Mesenchymal stem cell (in vitro differentiated cells and primary cell): ENCODE measurements at regions not wholly inside any gene's neighbourhood (a gene's known extent, or its start where the extent isn't known, plus 50 kb on each side); places are given as distances from the start of the nearest gene placed in this dataset.

Experiments used
- DNase-seq: peaks from one replicate; pipeline ENCODE4 v3.0.0-alpha.2; 2013
- H2AFZ ChIP-seq: one replicate; pipeline ENCODE4 v1.6.1; 2013; ENCODE audit warnings: low read depth, mild to moderate bottlenecking, control low read depth, inconsistent platforms, low read length, moderate library complexity
- H2AK5ac ChIP-seq: 2 replicates; pipeline ENCODE4 v1.6.1; 2013; ENCODE audit warnings: low read length, moderate library complexity, mild to moderate bottlenecking, inconsistent platforms; ENCODE audit not compliant: severe bottlenecking
- H2BK120ac ChIP-seq: one replicate; pipeline ENCODE4 v1.6.1; 2013; ENCODE audit warnings: low read depth, mild to moderate bottlenecking, inconsistent platforms, low read length, moderate library complexity
- H2BK12ac ChIP-seq, 2 experiments: one replicate each; pipeline ENCODE4 v1.6.1; 2013; ENCODE audit warnings: inconsistent platforms in 2 of 2, low read length in 2 of 2, mild to moderate bottlenecking in 2 of 2, moderate library complexity in 2 of 2, control low read depth in 1 of 2
- H2BK15ac ChIP-seq: one replicate; pipeline ENCODE4 v1.6.1; 2013; ENCODE audit warnings: mild to moderate bottlenecking, low read depth, inconsistent platforms; ENCODE audit not compliant: poor library complexity, severe bottlenecking
- H2BK5ac ChIP-seq: 2 replicates; pipeline ENCODE4 v1.6.1; 2013; ENCODE audit warnings: low read depth, mild to moderate bottlenecking, low read length, control low read depth, inconsistent platforms; ENCODE audit not compliant: poor library complexity, severe bottlenecking
- H3K14ac ChIP-seq, 2 experiments: one replicate each; pipeline ENCODE4 v1.6.1; 2013; ENCODE audit warnings: inconsistent platforms in 2 of 2, low read length in 2 of 2, control low read depth in 1 of 2, mild to moderate bottlenecking in 1 of 2, moderate library complexity in 1 of 2
- H3K18ac ChIP-seq, 2 experiments: one replicate each; pipeline ENCODE4 v1.6.1; 2013; ENCODE audit warnings: inconsistent platforms in 2 of 2, low read length in 2 of 2, control low read depth in 1 of 2, low read depth in 1 of 2, mild to moderate bottlenecking in 1 of 2
- H3K23ac ChIP-seq, 2 experiments: one replicate each; pipeline ENCODE4 v1.6.1; 2013; ENCODE audit warnings: inconsistent platforms in 2 of 2, low read length in 2 of 2, mild to moderate bottlenecking in 2 of 2, moderate library complexity in 2 of 2, control low read depth in 1 of 2
- H3K27ac ChIP-seq: 2 replicates; pipeline ENCODE4 v1.5.1; 2013; ENCODE audit warnings: mild to moderate bottlenecking, moderate library complexity, low read length, control low read depth, inconsistent platforms; ENCODE audit not compliant: poor library complexity, severe bottlenecking
- H3K27me3 ChIP-seq, 2 experiments: 2 replicates each; pipeline versions ENCODE4 v1.6.1 to v1.7.0; 2013; ENCODE audit warnings: low read length in 2 of 2, mild to moderate bottlenecking in 2 of 2, moderate library complexity in 2 of 2, control low read depth in 1 of 2, inconsistent platforms in 1 of 2; ENCODE audit not compliant: control insufficient read depth in 1 of 2, insufficient read depth in 1 of 2
- H3K36me3 ChIP-seq, 2 experiments: 2 replicates each; pipeline versions ENCODE4 v1.6.1 to v1.7.0; 2013; ENCODE audit warnings: low read length in 2 of 2, control low read depth in 1 of 2, inconsistent platforms in 1 of 2, low read depth in 1 of 2, mild to moderate bottlenecking in 1 of 2; ENCODE audit not compliant: insufficient read depth in 2 of 2, control insufficient read depth in 1 of 2
- H3K4ac ChIP-seq, 2 experiments: one replicate each; pipeline ENCODE4 v1.6.1; 2013; ENCODE audit warnings: inconsistent platforms in 2 of 2, low read length in 2 of 2, mild to moderate bottlenecking in 2 of 2, moderate library complexity in 2 of 2, control low read depth in 1 of 2, low read depth in 1 of 2
- H3K4me1 ChIP-seq: 2 replicates; pipeline ENCODE4 v1.6.1; 2013; ENCODE audit warnings: low read depth, low read length, control low read depth; ENCODE audit not compliant: control insufficient read depth, insufficient read depth
- H3K4me2 ChIP-seq: 2 replicates; pipeline ENCODE4 v1.6.1; 2013; ENCODE audit warnings: low read length, mild to moderate bottlenecking, inconsistent platforms; ENCODE audit not compliant: poor library complexity, severe bottlenecking
- H3K4me3 ChIP-seq, 2 experiments: 2 replicates each; pipeline versions ENCODE4 v1.5.1 to v1.7.0; 2013; ENCODE audit warnings: low read length in 2 of 2, mild to moderate bottlenecking in 2 of 2, control low read depth in 1 of 2, low read depth in 1 of 2; ENCODE audit not compliant: insufficient read depth in 1 of 2
- H3K79me1 ChIP-seq: replicated peaks from 2 replicates; pipeline ENCODE4 v1.6.1; 2013; ENCODE audit warnings: mild to moderate bottlenecking, control low read depth, low read length, inconsistent platforms; ENCODE audit not compliant: poor library complexity, severe bottlenecking
- H3K9ac ChIP-seq: 2 replicates; pipeline ENCODE4 v1.7.0; 2013; ENCODE audit warnings: mild to moderate bottlenecking, low read length, moderate library complexity
- H3K9me3 ChIP-seq: 2 replicates; pipeline ENCODE4 v1.7.0; 2013; ENCODE audit warnings: mild to moderate bottlenecking, low read length; ENCODE audit not compliant: control insufficient read depth
- H4K8ac ChIP-seq: one replicate; pipeline ENCODE4 v1.6.1; 2013; ENCODE audit warnings: inconsistent platforms, mild to moderate bottlenecking, low read length, moderate library complexity
- H4K91ac ChIP-seq: one replicate; pipeline ENCODE4 v1.6.1; 2013; ENCODE audit warnings: mild to moderate bottlenecking, low read length, inconsistent platforms
- WGBS: methylation state at CpG from one replicate; pipeline ENCODE4 v1.1.7; 2013; ENCODE audit warnings: mixed read lengths; 5-methylcytosine and 5-hydroxymethylcytosine counted together

DNA sequence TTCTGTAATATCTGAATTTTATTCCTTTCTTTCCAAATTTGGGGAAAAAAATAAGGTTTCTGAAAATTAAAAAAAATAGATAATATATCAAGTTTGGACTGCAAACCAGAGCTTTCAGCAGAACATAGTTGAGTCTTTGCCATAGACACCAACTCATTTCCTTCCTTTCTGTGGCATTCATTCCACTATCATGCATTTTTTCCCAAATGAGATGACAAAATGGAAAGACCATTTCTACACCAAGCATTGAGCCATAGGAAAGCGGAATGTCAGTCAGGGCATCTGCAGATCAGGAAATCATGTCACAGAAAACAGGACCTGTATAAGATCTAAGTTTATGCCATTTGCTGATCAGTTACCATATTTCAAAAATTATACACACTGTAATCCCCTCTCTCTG is 333.3 kb upstream of the THBS1 start:
- H2AFZ ChIP-seq, result no peak overlapping the region
- no peak overlapping the region for H3K23ac ChIP-seq
- H3K27me3 ChIP-seq, result no peaks in the 10 kb centered on the region
- H3K4me2 ChIP-seq, result no peak overlapping the region
- 100% methylated on average over 1 of the region's 1 CpG for WGBS
- H2AK5ac ChIP-seq, result no peak overlapping the region
- H3K14ac ChIP-seq, result no peak overlapping the region
- H2BK15ac ChIP-seq, result no peak overlapping the region
- H3K79me1 ChIP-seq, result no peaks in the 10 kb centered on the region
- no peak overlapping the region for H3K4ac ChIP-seq
- no peaks in the 10 kb centered on the region for H3K4me1 ChIP-seq
- no peak for DNase-seq
- peak overlapping the region; percentile 41 for H3K9ac ChIP-seq
- H3K18ac ChIP-seq, result no peak overlapping the region
- H2BK5ac ChIP-seq, result no peak overlapping the region
- H3K4me3 ChIP-seq, result no peak overlapping the region
- H4K8ac ChIP-seq, result no peak overlapping the region
- no peaks in the 10 kb centered on the region for H3K9me3 ChIP-seq
- H2BK120ac ChIP-seq, result peak overlapping the region; percentile 42
- no peak overlapping the region for H3K27ac ChIP-seq
- no peak overlapping the region for H4K91ac ChIP-seq
- H3K36me3 ChIP-seq, result no peaks in the 10 kb centered on the region
- H2BK12ac ChIP-seq, result no peak overlapping the region

DNA sequence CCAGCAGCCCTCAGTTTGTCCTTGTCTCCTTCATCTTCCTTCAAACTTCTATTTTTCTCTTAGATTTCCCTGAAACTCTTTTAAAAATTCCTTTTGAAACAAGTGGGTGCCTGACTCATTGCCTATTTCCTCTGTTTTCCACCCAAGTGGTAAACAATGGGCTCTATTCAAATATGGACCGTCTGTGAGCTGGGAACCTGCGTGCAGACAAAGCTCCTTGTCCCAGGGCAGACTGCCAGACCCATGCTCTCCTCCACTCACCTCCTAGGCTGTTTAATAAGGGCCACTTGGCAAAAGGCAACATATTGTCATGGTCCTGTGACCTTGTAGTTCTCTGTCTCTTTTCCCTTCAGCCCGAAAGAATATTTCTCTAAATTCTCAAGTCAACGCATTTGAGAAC is 332.7 kb upstream of the THBS1 start:
- Histone ChIP-seq H3K27me3 (no peaks in the 10 kb centered on the region), H3K4me2 (no peak overlapping the region), H3K9ac (peak overlapping the region; percentile 41), H3K36me3 (no peaks in the 10 kb centered on the region), H2BK15ac (no peak overlapping the region), H2AFZ (no peak overlapping the region), H3K27ac (no peak overlapping the region), H2BK120ac (no peak overlapping the region), H3K23ac (no peak overlapping the region), H3K9me3 (no peaks in the 10 kb centered on the region), H2AK5ac (no peak overlapping the region), H2BK5ac (no peak overlapping the region), H3K79me1 (no peaks in the 10 kb centered on the region), H3K14ac (no peak overlapping the region), H3K18ac (no peak overlapping the region), H3K4me3 (no peak overlapping the region), H3K4me1 (no peaks in the 10 kb centered on the region), H4K8ac (no peak overlapping the region), H2BK12ac (peak overlapping the region in 1 of 2 experiments; percentile 42), H3K4ac (no peak overlapping the region), H4K91ac (no peak overlapping the region)
- peak; percentile 78 for DNase-seq
- WGBS, result 19% methylated on average over 3 of the region's 4 CpGs

DNA sequence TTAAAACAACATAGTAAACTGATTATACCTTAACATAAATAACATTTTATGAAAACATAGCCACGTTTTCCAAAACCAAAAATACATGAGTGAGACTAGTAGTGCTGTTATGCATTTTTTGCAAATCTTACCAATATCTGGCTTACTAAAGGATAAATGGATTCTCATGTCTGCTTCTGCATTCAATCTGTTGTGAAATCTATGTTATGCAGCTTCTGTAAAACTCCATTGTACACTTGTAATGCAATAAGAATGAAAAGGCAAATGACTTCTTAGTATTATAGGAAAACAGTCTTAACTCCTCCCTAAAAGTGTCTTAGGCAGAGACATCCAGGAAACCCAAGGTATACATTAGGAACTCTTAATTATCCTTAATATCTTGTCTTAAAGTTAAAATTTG is 330.9 kb upstream of the THBS1 start:
- no peak overlapping the region for H3K27ac ChIP-seq
- no CpG with 5 or more reads among the region's 1 CpG for WGBS
- H4K91ac ChIP-seq, result no peak overlapping the region
- H3K18ac ChIP-seq, result no peak overlapping the region
- H3K14ac ChIP-seq, result no peak overlapping the region
- H2BK120ac ChIP-seq, result no peak overlapping the region
- DNase-seq, result no peak
- no peak overlapping the region for H3K4me2 ChIP-seq
- no peaks in the 10 kb centered on the region for H3K27me3 ChIP-seq
- no peaks in the 10 kb centered on the region for H3K9me3 ChIP-seq
- H2AK5ac ChIP-seq, result no peak overlapping the region
- H2BK12ac ChIP-seq, result no peak overlapping the region
- no peak overlapping the region for H4K8ac ChIP-seq
- no peak overlapping the region for H2AFZ ChIP-seq
- no peaks in the 10 kb centered on the region for H3K4me1 ChIP-seq
- H3K36me3 ChIP-seq, result no peaks in the 10 kb centered on the region
- H2BK15ac ChIP-seq, result no peak overlapping the region
- no peak overlapping the region for H3K4me3 ChIP-seq
- no peak overlapping the region for H2BK5ac ChIP-seq
- no peak overlapping the region for H3K9ac ChIP-seq
- no peak overlapping the region for H3K23ac ChIP-seq
- H3K79me1 ChIP-seq, result no peaks in the 10 kb centered on the region
- no peak overlapping the region for H3K4ac ChIP-seq

DNA sequence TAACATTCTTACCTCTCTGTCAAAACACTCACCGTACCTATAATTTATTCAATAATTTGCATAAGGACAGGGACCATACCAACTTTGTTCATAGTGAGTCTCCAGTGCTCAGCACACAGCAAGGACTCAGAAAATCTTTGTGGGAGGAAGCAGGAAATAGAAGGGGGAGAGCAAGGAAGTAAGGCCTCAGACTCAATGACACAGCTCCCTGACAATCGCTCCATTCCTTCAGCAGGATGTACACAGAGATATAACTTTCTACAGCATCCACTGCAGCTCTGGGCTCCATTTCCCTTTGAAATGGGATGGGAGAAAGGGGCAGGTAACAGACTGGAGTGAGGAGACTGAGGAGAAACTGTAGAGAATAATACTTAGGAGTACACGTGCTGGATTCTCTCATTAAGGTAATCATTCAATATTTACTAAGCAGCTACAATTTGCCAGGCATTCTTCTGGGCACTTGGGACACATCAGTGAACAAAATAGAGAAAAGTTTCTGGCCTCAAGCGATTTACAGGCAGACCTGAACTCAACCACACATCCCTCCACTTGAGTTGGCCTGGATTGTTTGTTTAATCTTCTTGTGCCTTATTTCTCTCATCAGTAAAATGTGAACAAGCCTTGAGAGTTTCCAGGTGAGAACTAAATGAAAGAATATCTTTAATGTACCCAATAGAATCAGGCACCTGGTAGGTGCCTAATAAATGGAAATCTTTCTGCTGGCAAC is 330.3 kb upstream of the THBS1 start:
- WGBS, result 92% methylated on average over 2 of the region's 4 CpGs
- no peak overlapping the region for H2BK120ac ChIP-seq
- no peak overlapping the region for H3K27ac ChIP-seq
- H3K4me2 ChIP-seq, result no peak overlapping the region
- no peaks in the 10 kb centered on the region for H3K4me1 ChIP-seq
- peak overlapping the region in 1 of 2 experiments; percentile 62 for H2BK12ac ChIP-seq
- H3K36me3 ChIP-seq, result no peaks in the 10 kb centered on the region
- H3K27me3 ChIP-seq, result no peaks in the 10 kb centered on the region
- no peak overlapping the region for H3K23ac ChIP-seq
- H3K18ac ChIP-seq, result no peak overlapping the region
- H3K79me1 ChIP-seq, result no peaks in the 10 kb centered on the region
- H4K8ac ChIP-seq, result peak overlapping the region; percentile 57
- H2BK5ac ChIP-seq, result no peak overlapping the region
- peak overlapping the region; percentile 12 for H2BK15ac ChIP-seq
- no peak for DNase-seq
- H4K91ac ChIP-seq, result no peak overlapping the region
- H2AK5ac ChIP-seq, result no peak overlapping the region
- no peak overlapping the region for H3K14ac ChIP-seq
- H3K4ac ChIP-seq, result no peak overlapping the region
- H3K9me3 ChIP-seq, result no peaks in the 10 kb centered on the region
- no peak overlapping the region for H3K9ac ChIP-seq
- no peak overlapping the region for H3K4me3 ChIP-seq
- H2AFZ ChIP-seq, result no peak overlapping the region
